ENCODE measurements at regions not wholly inside any gene's neighbourhood (a gene's known extent, or its start where the extent isn't known, plus 50 kb on each side); places are given as distances from the start of the nearest gene placed in this dataset.

DNA sequence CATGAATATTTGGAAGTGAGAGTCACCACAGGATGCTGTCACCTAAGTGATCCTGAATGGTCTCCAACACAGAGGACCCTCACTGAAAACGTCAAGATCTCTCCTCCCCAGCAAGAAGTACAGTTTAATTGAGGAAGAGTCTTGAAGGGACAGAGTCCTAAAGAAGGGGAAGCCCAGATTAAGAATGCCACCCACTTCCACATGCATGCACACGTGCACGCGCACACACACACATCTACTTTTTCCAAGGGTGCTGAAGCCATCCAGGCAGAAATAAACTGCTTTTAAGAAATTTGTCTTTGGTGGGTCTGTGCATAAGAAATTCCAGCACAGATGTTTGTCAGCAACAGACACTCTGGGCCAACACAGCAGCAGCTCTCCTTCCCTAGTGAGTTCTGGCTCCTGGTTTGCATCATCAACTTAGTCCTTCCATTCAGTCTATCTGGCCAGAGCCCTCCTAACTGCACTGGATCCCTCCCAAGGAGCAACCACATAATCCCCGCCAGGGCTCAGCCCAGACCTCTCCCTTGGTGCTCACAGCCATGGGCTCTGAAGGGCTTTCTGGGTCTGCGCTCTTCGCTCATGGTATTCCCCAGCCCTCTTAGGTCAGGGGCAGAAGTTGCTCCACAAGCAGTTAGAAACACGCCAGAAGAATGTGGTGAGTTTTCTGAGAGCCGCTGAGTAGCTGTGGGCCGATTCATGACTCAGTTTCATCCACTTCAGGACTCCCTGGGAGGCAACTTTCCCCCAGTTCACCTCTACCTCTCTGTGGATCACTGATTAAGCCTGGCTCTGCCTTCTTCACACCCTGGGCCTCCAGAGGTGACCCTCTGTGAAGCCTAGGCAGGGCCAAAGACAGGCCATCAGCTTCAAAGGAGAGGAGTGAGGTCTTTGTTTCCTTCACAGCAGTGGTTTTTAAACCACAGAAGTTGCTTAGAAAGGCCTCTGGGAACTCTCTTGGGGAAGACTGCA is 132.6 kb upstream of the LIPC start:
- no peak for FAIRE-seq

DNA sequence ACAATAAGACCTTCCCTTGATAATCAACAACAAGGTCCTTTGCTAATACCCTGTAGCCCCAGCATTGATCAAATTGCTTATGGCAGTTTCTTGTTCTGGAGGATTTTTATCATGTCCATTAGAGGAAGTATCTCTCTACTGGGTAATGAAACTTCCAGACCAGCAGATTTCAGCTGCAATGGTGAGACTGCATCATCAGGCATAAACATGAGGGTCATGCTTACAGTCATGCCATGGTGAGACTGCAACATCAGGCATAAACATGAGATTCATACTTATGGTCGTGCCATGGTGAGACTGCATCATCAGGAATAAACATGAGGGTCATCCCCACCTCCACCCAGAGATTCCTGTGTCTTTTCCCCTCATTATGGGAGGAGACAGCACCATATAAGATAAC is 129.0 kb upstream of the LIPC start:
- no peak for FAIRE-seq

DNA sequence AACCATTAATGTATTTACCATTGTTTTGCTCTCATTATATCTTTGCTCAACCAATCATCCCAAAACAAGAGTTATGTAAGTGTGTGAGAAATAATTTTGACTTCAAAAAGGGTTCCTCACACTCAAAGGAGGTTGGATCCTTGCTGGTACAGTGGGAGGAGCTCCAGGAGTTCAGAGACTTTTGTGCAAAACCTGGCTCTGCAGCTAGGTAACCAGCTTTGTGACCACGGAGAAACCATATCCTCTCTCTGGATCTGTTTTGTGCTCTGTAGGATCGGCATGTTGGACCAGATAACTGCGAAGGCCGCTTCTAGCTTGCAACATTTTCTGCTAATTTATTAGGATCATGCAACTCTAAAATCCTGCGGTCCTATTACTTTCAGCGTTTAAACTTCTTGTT is 128.6 kb upstream of the LIPC start:
- no peak for FAIRE-seq

DNA sequence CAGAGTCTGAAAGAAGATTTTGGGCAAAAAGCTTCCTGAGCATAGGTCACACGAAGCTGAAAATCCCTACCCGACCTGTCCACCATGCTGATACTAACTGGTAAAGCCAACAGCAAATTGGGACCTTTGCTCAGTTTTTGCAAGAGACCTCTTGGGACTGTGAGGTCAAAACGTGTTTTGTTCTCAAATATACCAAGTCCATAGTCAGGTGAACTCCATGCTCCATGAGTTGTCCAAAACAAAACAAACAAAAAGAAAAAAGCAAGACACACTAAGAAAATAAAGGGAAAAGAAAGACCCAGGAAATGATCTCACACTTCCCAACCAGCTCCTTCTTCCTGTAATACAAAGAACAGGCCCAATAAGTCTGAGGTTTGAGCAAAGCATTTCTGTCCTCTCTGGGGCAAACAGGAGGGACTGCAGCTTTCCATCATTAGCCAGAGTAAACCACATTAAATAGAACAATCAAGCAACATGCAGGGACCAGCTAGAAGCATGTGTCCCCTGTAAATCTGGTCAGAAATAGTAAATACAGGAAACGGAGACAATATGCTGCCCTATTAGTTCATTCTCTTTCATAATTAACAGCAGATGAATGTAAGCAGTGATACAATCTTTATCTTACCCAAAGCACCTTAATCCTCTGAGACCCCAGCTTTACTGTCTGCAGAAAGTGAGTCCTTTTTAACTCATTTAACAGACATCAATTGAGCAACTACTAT is 125.0 kb upstream of the LIPC start:
- FAIRE-seq: no peak

DNA sequence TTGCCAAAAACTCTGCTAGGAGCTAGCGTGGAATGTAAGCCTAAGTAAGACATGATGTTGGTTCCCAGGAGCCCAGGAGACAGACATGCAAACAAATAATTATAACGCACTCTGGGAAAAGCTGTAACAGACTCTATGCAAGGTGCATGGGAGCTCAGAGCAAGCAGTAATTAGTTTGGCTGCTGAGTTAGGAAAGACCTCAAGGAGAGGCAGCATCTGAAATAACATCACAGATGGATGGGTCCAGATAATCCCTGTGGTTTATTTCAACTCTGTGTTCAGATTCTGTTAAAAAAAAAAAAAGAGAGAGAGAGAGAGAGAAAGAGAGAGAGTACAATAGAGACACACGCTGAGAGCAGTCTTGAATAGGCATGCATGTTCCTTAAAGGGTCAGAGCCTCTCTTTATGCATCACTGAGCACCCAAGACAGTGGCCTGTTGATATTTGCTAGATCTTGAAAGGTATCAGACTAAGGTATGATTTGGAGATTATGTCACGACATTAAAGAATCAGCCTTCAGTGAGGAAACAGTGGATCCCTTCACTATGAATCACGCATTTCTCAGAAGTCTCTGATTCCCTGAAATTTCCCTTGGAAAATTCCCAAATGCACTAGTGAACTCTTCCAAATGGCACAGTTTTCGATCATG is 124.4 kb upstream of the LIPC start:
- FAIRE-seq: no peak

DNA sequence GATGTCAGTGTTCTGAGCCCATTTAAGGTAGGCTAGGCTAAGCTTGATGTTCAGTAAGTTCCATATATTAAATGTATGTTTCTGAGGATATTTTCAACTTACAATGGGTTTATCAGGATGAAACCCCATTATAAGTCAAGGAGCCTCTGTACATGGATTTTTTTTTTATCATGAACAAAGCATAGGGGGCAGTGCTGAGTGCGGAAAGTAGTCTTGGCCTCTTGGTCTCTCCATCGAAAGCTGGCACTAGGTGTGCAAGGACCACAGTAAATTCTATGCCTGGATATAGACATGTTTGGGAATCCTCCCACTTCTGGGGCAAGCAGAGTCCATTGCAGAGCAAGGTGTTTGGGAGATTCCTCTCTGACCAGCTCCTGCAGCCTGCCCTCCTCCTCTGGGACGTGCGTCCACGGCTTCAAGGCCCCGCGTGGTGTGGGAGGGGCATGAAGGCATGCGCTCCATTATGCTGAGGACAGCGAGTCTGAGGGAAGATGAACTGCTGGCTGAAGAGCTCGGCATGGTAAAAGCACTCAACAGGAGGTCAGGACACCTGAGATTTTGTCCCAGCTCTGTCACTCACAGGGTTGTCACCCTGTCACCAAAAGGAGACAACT is 122.9 kb upstream of the LIPC start:
- no peak for FAIRE-seq

DNA sequence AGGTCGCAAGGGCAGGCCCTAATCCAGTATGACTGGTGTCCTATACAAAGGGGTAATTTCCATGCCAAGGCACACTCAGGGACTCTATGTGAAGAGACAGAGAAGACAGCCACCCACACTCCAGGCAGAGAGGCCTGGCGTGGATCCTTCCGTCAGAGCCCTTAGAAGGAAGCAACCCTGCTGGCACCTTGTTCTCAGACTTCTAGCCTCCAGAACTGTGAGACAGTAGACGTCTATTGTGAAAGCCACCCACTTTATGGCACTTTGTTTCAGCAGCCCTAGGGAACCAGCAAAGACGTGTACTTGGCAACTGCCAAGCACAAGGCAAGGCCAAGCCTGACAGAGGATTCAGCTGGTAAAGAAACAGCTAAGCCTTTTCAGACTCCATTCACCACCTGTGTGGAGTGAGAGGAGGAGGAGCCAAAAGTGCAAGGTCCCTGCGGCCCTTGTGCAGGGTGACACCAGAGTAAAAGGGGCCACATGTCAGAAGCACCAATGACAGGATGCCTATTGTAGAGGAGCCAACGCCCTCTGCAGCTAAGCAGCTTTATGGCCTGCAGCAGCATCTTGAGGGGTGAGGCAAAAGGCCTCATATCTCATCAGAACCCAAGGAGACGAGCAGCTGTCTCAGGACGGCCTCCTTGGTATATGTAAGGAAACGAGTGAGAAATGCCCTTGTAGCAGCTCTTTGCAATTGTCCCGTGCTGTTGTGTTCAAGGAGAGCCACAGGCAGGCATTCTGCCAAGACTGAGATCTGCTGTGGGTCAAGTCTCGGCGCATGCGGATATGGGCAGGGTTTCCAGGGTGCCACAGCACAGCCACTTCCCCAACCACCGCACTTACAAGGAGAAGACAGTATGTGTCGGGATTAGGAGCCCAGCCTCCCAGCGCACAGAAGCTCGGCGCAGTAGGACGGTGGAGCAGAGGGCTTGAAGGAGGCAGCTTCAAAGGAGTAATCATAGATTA is 121.5 kb upstream of the LIPC start:
- no peak for FAIRE-seq

DNA sequence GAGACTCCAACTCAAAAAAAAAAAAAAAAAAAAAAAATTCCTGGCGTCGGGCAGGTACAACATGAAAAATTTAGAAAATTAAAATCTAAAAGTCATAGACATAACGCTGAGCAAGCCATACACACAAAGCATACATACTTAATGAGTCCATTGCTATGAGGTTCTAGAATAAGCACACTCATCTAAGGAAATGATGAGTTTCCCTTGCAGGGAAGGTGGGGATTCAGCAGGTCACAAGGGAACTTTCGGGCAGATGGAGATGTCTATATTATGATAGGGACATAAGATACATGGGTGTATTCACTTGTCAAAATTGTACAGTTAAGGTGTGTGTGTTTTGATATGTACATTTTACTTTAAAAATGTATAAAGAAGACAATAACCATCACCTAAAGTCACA is 120.2 kb upstream of the LIPC start:
- no peak for FAIRE-seq

DNA sequence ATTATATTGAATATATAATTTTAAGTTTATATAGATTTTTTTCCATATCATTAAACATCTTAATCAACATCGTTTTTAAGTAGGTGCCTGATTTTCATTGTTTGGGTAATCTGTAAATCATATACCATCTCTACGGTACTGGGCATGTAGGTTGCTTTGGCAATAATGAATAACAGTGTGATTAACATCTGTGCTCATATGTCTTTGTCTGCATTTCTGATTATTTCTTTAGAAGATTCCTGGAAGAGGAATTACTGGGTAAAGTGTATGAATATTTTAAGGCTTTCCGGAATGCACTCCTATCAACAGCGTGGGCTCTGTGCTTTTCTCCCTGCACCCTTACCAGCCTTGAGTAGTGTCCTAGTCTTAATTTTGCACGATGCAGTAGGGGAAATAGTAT is 119.8 kb upstream of the LIPC start:
- no peak for FAIRE-seq

DNA sequence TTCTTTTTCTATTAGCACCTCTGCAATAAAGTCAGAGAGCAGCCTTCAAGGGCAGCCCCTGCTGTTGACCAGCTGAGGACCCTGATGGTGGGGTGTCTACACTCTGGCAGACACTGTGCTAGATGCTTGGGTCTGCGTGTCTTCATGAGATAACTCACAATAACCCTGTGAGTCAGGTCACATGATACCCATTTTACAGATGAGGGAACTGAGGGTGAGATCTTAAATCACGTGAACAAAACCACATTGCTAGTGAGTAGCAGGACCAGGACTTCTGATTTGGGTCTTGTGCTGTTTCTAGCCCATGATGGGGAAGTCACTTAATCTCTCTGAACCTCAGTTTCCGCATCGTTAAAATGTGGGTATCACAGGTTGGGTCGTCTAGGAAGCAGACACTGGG is 118.5 kb upstream of the LIPC start:
- FAIRE-seq: no peak

DNA sequence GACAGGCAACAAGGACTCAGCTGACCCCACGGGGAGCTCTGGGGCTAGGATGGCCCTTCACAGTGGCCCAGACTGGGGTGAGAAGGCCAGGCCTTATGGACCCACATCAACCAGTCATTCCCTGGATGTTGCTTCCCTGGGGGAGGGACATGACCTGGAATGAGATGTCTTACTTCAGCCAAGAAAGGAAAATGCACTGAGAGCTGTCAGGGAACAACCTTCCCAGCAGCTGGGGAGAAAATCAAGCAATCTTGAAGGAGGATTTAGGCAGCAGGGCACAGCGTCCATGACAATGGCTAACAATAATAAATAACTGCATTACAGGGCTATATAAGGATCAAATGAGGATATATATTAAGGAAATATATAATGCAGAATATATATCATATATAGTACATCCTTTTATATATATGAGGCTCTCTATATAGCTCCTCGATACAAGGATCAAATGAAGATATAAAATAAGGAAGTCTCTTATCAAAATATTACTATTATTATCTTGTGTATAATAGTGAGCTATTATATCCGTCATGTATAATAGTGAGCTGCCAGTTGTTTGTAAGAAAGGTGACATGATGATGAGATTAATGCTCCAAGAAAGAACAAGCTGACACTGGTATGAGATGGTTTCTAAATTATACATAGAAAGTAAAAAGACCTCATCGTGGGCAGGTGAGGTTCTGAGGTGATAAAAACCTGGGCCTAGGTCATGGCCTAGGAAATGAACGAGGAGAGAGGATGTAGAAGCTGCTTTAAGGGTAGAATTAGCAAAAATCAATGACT is 117.8 kb upstream of the LIPC start:
- FAIRE-seq: no peak

DNA sequence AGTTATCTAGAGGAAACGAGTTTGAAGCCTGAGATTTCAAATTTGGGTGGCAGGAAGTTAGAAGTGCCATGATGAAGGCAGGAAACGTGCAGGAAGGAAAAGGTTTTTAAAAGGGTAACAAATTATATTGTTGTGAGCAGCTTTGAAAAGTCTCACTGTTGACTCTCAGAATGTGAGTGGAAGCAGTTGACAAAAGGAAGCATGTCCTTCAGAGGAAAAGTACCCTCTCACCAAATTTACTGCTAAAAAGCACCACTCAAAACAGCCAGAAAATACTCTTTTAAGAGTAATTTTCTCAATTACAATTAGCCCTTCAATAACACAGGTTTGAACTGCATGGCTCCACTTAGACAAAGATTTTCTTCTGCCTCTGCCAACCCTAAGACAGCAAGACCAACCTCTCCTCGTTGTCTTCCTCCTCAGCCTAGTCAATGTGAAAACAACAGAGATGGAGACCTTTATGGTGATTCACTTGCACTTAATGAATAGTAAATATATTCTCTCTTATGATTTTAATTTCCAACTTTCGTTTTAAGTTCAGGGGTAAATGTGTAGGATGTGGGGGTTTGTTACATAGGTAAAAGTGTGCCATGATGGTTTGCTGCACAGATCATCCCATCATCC is 117.1 kb upstream of the LIPC start:
- FAIRE-seq: no peak

DNA sequence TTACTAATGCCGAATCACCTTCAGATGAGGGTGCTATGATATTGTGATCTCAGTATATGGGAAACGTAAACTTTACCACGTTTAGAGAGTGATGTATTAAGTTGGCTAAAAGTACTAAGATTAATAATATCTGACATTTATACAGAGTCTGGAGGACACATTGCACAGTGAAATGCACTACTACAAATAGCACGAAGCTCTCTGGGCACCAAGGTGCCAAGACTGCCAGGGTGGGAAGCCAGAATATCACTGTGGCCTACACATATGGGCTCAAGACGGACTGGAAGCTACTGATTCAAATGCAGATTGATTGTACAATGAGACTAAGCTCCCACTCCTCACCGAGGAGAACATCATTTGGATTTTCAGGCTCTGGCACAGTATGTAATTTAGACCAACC is 113.3 kb upstream of the LIPC start:
- FAIRE-seq: no peak

DNA sequence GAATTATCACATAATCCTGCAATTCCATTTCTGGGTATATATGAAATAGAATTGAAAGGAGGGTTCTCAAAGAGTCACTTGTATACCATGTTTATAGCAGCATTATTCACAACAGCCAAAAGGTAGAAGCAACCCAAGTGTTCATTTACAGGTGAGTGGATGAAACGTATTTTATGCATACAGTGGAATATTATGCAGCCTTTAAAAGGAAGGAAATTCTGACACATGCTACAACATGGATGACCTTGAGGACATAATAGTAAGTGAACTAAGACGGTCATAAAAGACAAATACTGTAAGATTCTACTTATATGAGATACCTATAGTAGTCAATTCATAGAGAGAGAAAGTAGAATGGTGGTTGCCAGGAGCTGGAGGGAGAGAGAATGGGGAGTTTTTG is 110.8 kb upstream of the LIPC start:
- FAIRE-seq: no peak

DNA sequence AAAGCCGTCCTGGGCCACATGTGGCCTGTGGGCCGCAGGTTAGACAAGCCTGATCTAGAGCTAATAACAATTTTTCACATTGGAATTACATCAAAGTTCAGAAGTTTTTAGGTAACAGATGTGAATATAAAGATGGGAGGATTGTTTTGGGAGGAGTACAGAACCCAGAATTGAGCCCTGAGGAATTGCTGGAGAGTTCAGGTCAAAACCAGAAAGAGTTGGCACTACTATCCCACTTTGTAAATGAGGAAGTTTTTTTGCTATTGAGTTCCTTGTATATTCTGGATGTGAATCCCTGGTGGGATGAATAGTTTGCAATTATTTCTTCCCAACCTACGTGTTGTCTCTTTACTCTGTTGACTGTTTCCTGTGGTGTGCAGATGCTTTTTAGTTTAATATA is 109.5 kb upstream of the LIPC start:
- peak; percentile 97 for FAIRE-seq

DNA sequence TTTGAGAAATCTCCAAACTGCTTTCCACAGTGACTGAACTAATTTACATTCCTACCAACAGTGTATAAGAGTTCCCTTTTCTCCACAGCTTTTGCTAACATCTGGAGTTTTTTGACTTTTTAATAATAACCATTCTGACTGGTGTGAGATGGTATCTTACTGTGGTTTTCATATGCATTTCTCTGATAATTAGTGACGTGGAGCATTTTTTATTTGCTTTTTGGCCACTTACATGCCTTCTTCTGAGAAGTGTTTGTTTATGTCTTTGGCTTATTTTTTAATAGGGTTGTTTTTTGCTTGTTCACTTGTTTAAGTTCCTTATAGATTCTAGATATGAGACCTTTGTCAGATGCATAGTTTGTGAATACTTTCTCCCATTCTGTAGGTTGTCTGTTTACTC is 108.5 kb upstream of the LIPC start:
- FAIRE-seq: peak; percentile 84

DNA sequence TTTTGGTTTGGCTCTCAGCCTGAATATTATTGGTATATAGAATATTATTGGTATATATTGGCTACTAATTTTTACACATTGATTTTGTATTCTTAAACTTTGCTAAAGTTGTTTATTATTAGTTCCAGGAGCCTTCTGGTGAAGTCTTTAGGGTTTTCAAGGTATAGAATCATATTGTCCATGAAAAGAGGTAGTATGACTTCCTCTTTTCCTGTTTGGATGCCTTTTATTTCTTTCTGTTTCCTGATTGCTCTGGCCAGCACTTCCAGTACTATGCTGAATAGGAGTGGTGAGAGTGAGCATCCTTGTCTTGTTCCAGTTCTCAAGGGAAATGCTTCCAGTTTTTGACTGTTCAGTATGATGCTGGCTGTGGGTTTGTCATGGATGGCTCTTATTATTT is 107.3 kb upstream of the LIPC start:
- no peak for FAIRE-seq

DNA sequence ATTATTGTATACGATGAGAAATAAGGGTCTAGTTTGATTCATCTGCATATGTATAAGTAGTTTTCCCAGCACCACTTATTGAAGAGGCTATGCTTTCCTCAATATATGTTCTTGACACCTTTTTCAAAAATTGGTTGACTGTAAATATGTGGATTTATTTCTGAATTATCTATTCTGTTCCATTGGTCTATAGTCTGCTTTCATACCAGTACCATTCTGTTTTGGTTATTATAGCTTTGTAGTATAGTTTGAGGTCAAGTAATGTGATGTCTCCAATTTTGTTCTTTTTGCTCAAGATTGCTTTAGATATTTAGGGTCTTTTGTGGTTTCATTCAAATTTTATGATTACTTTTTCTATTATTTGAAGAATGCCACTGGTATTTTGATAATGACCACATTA is 103.8 kb upstream of the LIPC start:
- FAIRE-seq: no peak

DNA sequence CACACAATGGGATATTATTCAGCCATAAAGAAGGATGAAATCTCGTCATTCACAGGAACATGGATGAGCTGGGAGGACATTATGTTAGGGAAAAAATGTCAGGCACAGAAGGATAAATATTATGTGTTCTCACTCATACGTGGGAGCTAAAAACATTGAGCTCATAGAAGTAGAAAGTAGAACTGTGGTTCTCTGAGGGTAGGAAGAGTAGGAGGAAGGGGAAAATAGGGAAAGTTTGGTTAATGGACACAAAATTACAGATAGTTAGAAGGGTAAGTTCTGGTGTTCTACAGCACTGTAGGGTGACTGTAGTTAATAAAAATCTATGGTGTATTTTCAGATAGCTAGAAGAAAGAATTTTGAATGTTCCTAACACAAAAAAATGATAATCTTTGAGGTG is 102.6 kb upstream of the LIPC start:
- FAIRE-seq: no peak

DNA sequence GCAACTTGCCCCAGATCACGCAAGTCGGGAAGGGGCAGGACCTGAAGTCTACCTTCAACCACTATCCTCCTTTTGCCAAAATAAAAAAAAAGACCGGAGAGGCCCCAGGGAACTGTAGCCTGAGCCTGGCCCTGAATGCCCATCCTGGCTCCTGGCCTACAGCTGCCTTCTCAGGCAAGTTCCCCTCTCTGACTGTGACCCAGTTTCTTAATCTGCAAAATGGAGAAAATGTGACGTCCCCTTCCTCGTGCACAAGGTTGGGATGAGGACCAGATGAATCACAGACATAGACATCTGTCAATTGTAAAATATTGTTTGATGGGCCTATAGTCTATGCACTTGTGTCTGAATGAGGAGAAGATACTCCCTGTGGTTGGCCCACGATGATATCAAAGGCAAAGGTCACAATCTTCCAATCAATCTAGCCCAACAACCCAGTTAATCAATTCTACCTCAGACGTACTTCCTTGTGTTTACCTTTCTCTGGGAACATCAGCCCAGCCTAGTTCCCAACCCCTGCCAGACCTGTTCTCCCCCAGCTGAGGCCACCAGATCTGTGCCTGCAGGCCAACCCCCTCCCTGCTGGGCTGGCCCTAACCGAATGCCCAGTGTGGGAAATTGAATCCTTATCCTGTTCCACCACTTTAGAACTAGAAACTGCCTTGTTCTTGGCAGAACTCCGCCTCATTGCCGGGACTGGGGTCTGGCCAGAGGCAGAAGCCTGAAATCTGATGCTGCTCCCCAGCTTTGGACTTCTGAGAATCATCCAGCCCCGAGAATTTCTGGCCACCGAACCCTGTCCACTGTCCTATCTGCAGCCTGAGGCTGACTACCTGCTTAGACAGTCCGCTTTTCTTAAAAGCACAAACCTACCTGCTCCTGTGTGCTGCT is 101.8 kb upstream of the LIPC start:
- no peak for FAIRE-seq
